Epidermal melanocyte (primary cell): ENCODE measurements at regions not wholly inside any gene's neighbourhood (a gene's known extent, or its start where the extent isn't known, plus 50 kb on each side); places are given as distances from the start of the nearest gene placed in this dataset.
"Not testable (repeated sequence)": the region's sequence is repeated elsewhere in the genome, so short reads cannot be mapped to it uniquely, and the experiment has no call there.

Experiments
- DNase-seq: peaks from one replicate; pipeline ENCODE4 v3.0.0; 2011; ENCODE audit warnings: low spot score; ENCODE audit not compliant: insufficient read length

DNA sequence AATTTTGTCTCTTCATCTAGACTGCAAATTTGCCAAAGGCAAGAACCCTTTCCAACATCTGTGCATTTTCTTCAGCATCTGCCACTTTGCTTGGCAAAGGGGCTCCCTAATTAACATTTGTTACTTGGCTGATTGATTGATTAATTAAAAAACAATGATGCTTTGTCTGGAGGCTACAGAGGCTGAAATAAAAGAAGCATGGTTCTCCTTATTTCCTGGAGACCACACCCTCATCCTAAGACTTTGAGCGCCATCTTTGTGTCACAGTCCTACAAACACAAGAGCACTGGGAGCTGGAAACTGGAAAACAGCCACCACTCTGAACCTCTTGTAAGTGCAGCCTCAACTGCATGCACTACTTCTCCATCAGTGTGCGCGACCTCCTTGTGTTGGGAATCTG, 189.2 kb downstream of the C7orf25 start:
- DNase-seq, result no peak

- no peak for DNase-seq
Measured at GRCh38 chr7:42722198-42722597, 189.7 kb downstream of the C7orf25 start.

GRCh38 chr7:42720991-42721796, 190.7 kb downstream of the C7orf25 start:
- no peak for DNase-seq

GRCh38 chr7:42720012-42720411, 191.9 kb downstream of the C7orf25 start:
- no peak for DNase-seq

GRCh38 chr7:42718466-42718865, 193.4 kb downstream of the C7orf25 start:
- not testable (repeated sequence) for DNase-seq

- DNase-seq, result no peak
Measured at GRCh38 chr7:42714356-42714755, 197.5 kb downstream of the C7orf25 start.

DNA sequence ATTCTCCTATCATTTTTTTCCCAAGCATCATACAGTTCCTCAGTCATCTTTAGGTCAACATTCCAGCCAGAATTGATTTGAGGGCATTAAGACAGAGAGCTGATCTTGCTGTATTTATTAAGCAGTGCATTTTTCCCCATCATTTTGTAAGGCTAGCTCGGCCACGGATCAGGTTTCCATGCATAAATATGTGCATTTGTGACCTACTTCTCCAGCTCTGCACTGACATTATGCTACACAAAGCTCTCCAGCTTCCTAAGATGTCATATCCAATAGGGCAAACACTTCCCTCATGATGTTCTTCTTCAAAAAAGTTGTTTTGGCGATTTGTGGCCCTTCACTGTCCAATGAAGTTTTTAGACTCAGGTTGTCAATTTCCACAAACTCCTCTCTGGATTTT, 202.6 kb downstream of the C7orf25 start:
- no peak for DNase-seq

DNA sequence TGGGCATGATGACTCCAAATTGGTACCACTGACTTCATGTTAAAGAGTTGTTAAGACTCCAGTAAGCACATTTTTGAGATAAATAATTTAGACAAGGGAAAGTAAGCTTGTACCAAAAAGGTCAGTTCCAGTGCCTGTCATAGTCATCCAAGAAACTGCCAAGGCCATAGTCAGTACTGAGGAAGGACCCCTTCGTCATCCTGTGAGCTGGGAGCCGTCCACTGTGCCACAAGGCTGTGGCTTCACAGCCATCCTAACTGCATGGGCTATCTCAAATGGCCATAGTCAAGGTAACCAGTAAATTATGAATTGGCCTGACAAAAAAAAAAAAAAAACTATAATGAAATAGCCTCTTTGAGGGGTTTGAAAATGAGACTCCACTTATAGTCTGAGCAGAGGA, 207.2 kb downstream of the C7orf25 start:
- no peak for DNase-seq

DNA sequence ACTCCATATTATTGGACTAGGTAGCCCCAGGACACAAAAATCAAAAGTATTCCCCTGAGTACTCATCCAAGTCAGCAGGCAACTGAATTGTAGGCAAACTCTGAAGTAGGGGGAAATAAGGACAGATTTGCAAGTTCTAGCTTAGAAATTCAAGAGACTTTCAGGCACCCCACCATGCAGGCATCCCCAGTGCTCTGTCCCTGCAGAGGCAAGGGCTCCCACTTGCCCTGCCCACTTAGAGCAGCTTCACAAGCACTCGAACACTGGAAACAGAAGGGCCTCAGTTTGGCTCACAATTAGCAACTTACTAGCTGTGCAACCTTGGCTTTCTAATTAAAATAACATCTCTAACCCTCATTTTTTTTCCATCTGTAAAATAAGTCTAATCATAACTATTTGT, 209.2 kb downstream of the C7orf25 start:
- no peak for DNase-seq

DNA sequence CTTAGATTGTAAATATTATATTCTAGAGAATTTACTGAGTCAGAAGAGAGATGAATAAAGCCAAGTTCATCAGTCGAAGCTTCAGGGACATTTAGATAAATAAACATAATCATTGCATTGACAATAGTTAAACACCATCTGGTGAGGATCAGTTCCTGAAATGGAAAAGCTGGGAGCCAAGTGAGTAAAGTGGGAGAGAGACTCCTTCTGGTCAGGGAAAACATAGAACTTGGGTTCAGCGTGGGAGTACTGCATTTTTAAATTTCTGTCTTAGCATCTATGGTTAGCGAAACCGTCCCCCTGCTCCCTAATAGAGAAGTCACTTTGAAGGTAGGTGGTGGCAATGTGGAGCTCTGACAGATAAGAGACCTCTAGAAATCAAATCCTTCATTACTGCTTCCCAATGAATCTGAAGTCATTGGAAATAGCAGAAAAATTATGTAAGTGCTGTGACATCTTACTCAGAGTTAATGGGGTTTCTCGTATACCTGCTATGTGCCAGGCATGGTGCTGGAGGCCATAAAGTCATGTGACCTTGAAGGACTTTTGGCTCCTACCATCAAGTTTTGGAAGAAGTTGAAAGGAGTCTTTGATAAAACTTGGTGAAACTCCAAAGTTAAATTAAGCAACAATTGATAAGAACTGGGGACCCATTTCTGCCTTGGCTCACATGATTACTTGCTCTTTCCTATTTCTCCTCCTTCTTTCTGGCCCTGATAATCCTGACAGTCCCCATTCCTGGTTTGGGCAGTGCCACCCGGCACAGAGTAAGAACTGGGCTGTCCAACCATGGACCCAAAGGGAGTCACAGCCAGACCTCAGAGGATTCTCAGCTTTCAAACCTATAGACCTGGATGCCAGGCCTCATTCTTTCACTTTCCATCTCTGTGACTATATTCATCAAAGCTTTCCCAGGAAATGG, 211.2 kb downstream of the C7orf25 start:
- no peak for DNase-seq

GRCh38 chr7:42699380-42700178, 212.3 kb downstream of the C7orf25 start:
- no peak for DNase-seq

GRCh38 chr7:42698600-42699374, 213.1 kb downstream of the C7orf25 start:
- DNase-seq, result no peak

- DNase-seq, result no peak
Measured at GRCh38 chr7:42694894-42695507, 216.9 kb downstream of the C7orf25 start.

GRCh38 chr7:42693722-42694121, 218.1 kb downstream of the C7orf25 start:
- no peak for DNase-seq

GRCh38 chr7:42692621-42693020, 219.2 kb downstream of the C7orf25 start:
- DNase-seq, result no peak

- DNase-seq, result no peak
Measured at GRCh38 chr7:42690794-42691639, 220.9 kb downstream of the C7orf25 start.

DNA sequence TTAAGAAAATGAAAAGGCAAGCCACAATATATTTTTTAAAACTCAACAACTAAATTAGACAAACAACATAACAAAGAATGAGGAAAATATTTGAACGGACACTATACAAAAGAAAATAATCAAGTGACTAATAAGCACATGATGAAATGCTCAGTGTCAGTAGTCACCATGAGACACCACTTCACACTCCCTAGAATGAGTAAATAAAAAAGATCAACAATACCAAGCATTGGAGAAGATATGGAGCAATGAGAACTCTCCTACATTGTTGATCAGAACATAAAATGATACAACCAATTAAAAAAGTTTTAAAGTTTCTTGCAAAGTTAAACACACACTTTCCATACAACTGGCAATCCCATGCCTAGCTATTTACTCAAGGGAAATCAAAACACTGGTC, 222.2 kb downstream of the C7orf25 start:
- DNase-seq, result no peak

DNA sequence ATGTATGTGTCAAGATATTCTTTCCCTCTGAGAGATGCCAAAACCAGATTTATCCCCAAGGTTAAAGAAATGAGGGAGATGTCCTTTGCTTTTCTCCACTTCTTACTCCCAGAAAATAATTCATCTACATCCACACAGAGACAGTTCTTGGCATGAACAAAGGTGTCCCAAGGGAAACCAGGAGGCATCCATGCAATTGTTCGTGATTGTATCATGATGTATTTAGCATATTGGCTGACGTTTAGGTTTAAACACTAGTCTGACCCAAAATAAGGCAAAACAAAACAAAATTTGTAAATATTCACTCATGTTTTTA, 223.9 kb downstream of the C7orf25 start:
- no peak for DNase-seq

DNA sequence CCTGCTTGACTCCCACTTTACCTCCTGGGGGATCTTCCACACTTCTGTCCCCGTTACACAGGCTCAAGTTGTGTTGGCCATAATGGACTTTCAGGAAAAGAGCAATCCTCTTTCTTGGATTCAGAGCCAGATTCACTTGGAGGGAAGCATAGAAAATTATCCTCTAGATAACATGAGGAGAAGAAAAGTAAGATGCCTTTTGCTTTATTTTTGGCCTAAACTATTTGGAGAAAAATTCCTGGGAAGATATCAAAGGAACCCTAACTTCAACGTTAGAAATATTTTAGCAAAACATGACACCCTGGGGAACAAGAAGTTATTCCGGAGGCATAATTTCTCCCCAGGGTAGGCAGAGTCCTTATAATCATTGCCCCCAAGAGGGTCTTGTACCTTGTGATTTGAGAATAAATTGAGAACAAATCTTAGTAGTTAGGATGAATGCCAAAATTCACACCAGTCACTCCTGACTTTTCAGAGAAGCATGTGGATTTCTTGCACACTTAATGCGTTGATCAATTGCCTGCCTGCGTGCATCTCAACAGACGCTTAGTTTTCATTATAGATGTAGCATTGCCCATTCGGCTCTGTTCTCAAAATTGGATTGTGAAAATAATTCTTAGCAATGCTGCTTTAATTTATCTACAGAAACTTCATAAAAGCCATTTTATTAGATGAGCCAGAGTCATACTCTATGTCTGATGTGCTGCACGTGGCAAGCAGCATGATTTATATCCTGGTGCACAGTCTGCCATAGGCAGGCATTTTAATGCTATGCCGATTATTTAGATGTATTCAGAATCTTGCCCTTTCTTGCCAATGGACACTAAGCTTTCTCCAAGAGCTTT, 224.4 kb downstream of the C7orf25 start:
- no peak for DNase-seq
